MM.1S (cell line): ENCODE measurements at regions not wholly inside any gene's neighbourhood (a gene's known extent, or its start where the extent isn't known, plus 50 kb on each side); places are given as distances from the start of the nearest gene placed in this dataset.

Experiments
- DNase-seq: peaks from one replicate; pipeline ENCODE4 v3.0.0-alpha.2; 2015
- H2AFZ ChIP-seq: fragments of 300-600 bp; sonication (generic); 2 replicates; pipeline ENCODE4 v1.6.0; 2016; ENCODE audit warnings: antibody characterized with exemption, low read length
- H3F3A ChIP-seq: fragments of 300-600 bp; sonication (generic); 2 replicates; pipeline ENCODE4 v1.6.1; 2016; ENCODE audit warnings: mild to moderate bottlenecking, antibody characterized with exemption, low read length, moderate library complexity, mixed read lengths; ENCODE audit not compliant: insufficient read depth
- H3K27ac ChIP-seq: fragments of 300-600 bp; sonication (generic); 2 replicates; pipeline ENCODE4 v1.5.1; 2016; ENCODE audit warnings: mild to moderate bottlenecking, low read length
- H3K27me3 ChIP-seq: fragments of 300-600 bp; sonication (generic); replicated peaks from 2 replicates; pipeline ENCODE4 v1.6.0; 2016; ENCODE audit warnings: low read length; ENCODE audit not compliant: insufficient read depth
- H3K36me3 ChIP-seq: fragments of 300-600 bp; sonication (generic); replicated peaks from 2 replicates; pipeline ENCODE4 v1.6.1; 2016; ENCODE audit warnings: mild to moderate bottlenecking, low read length, mixed read lengths; ENCODE audit not compliant: insufficient read depth
- H3K4me1 ChIP-seq: fragments of 300-600 bp; sonication (generic); 2 replicates; pipeline ENCODE4 v1.6.1; 2016; ENCODE audit warnings: low read length, mixed read lengths
- H3K4me2 ChIP-seq: fragments of 300-600 bp; sonication (generic); 2 replicates; pipeline ENCODE4 v1.6.0; 2016; ENCODE audit warnings: low read depth, low read length
- H3K4me3 ChIP-seq: fragments of 300-600 bp; sonication (generic); 2 replicates; pipeline ENCODE4 v1.5.1; 2016; ENCODE audit warnings: low read length, mixed read lengths
- H3K79me2 ChIP-seq: fragments of 300-600 bp; sonication (generic); 2 replicates; pipeline ENCODE4 v1.6.1; 2016; ENCODE audit warnings: mixed run types, low read length, mixed read lengths
- H3K9ac ChIP-seq: fragments of 300-600 bp; sonication (generic); 2 replicates; pipeline ENCODE4 v1.6.1; 2016; ENCODE audit warnings: low read length, mixed read lengths
- H3K9me2 ChIP-seq: fragments of 300-600 bp; sonication (generic); replicated peaks from 2 replicates; pipeline ENCODE4 v1.6.1; 2016; ENCODE audit warnings: mild to moderate bottlenecking, low read length, mixed read lengths; ENCODE audit not compliant: insufficient read depth
- H3K9me3 ChIP-seq: fragments of 300-600 bp; sonication (generic); replicated peaks from 2 replicates; pipeline ENCODE4 v1.6.1; 2016; ENCODE audit warnings: mild to moderate bottlenecking, low read length, mixed read lengths; ENCODE audit not compliant: insufficient read depth
- H4K20me1 ChIP-seq: fragments of 300-600 bp; sonication (generic); 2 replicates; pipeline ENCODE4 v1.6.1; 2016; ENCODE audit warnings: mild to moderate bottlenecking, low read length, moderate library complexity, mixed read lengths; ENCODE audit not compliant: insufficient read depth
- CTCF ChIP-seq: fragments of 300-600 bp; sonication (generic); IDR thresholded peaks from 2 replicates; pipeline ENCODE4 v1.5.1; 2016; ENCODE audit warnings: antibody characterized with exemption, low read length, mixed read lengths
- EZH2 ChIP-seq: fragments of 300-600 bp; sonication (generic); optimal IDR thresholded peaks from 2 replicates; pipeline ENCODE3; 2017; ENCODE audit warnings: low read depth, mild to moderate bottlenecking, antibody characterized with exemption, low read length, mixed read lengths
- EZH2phosphoT487 ChIP-seq: fragments of 300-600 bp; sonication (generic); IDR thresholded peaks from 2 replicates; pipeline ENCODE4 v1.6.1; 2018; ENCODE audit warnings: antibody characterized with exemption, low read length

- H3K27me3 ChIP-seq = no peaks in the 10 kb centered on the region
Observed at GRCh38 chrX:104392350-104392749, 137.6 kb upstream of the ESX1 start.

DNA sequence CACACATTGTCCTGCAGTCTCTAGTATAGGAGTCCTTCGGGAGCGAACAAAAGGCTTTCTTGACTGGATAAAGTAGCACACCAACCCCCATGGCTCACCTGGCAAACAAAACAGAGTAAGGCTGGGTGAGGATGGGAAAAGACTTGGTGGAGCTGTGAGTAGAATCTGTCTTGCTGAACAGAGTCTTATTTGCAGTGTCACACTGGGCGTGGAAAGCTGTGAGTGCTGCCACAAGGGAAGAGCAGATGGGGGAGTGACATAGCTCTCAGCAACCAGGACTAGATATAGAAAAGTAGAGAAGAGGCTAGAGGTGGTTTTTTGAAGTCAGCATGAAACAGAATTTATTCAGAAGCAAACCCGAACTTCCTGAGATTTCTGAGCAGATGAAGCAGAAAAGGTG lies 137.2 kb upstream of the ESX1 start:
- H3K79me2 ChIP-seq = no peaks in the 10 kb centered on the region
- H3K27me3 ChIP-seq = no peaks in the 10 kb centered on the region
- H3K4me2 ChIP-seq = no peak overlapping the region
- H3F3A ChIP-seq = no peaks in the 10 kb centered on the region
- H3K9me2 ChIP-seq = no peaks in the 10 kb centered on the region
- no peak overlapping the region for H2AFZ ChIP-seq
- H3K27ac ChIP-seq = no peak overlapping the region
- no peaks in the 10 kb centered on the region for H3K9me3 ChIP-seq
- H3K4me1 ChIP-seq = no peaks in the 10 kb centered on the region
- no peak for TF ChIP-seq EZH2
- TF ChIP-seq CTCF = no peak
- TF ChIP-seq EZH2phosphoT487 = no peak
- no peaks in the 10 kb centered on the region for H3K36me3 ChIP-seq
- no peaks in the 10 kb centered on the region for H4K20me1 ChIP-seq
- H3K9ac ChIP-seq = no peak overlapping the region
- DNase-seq = no peak
- no peak overlapping the region for H3K4me3 ChIP-seq

More at GRCh38 chrX:104392350-104392749, 137.6 kb upstream of the ESX1 start:
- H3K4me3 ChIP-seq = no peak overlapping the region
- TF ChIP-seq EZH2 (no peak), CTCF (no peak), EZH2phosphoT487 (no peak)
- no peak overlapping the region for H3K4me2 ChIP-seq
- no peaks in the 10 kb centered on the region for H3K79me2 ChIP-seq
- no peak for DNase-seq
- H3K27ac ChIP-seq = no peak overlapping the region
- no peaks in the 10 kb centered on the region for H3K9me2 ChIP-seq
- no peaks in the 10 kb centered on the region for H3K9me3 ChIP-seq
- no peak overlapping the region for H2AFZ ChIP-seq
- H3K4me1 ChIP-seq = no peaks in the 10 kb centered on the region
- no peaks in the 10 kb centered on the region for H3F3A ChIP-seq
- H3K9ac ChIP-seq = no peak overlapping the region
- H4K20me1 ChIP-seq = no peaks in the 10 kb centered on the region
- no peaks in the 10 kb centered on the region for H3K36me3 ChIP-seq

GRCh38 chrX:104376937-104377336 lies 122.2 kb upstream of the ESX1 start:
- TF ChIP-seq EZH2 = no peak
- no peak for TF ChIP-seq EZH2phosphoT487
- no peak for TF ChIP-seq CTCF

More at GRCh38 chrX:104376937-104377336, 122.2 kb upstream of the ESX1 start:
- Histone ChIP-seq H2AFZ (no peak overlapping the region), H3K36me3 (no peaks in the 10 kb centered on the region), H3K4me2 (no peak overlapping the region), H3K27ac (no peak overlapping the region), H4K20me1 (no peaks in the 10 kb centered on the region), H3F3A (no peaks in the 10 kb centered on the region), H3K27me3 (no peaks in the 10 kb centered on the region), H3K4me3 (no peak overlapping the region), H3K9me2 (no peaks in the 10 kb centered on the region), H3K4me1 (no peaks in the 10 kb centered on the region), H3K9me3 (no peaks in the 10 kb centered on the region), H3K79me2 (no peaks in the 10 kb centered on the region), H3K9ac (no peak overlapping the region)
- DNase-seq = no peak
